Stimulated activated CD4-positive, alpha-beta T cell treated with anti-CD3 and anti-CD28 coated beads, Interleukin-1b, Interleukin-23, amount 100 ng/mL, for 24 hours (primary cell): ENCODE measurements at regions not wholly inside any gene's neighbourhood (a gene's known extent, or its start where the extent isn't known, plus 50 kb on each side); places are given as distances from the start of the nearest gene placed in this dataset.
"Not testable (repeated sequence)": the region's sequence is repeated elsewhere in the genome, so short reads cannot be mapped to it uniquely, and the experiment has no call there.

ENCODE experiments used
- DNase-seq, 4 experiments: peaks; one replicate each; pipeline ENCODE4 v3.0.0-alpha.2; 2020; ENCODE audit warnings: low read depth in 4 of 4, low spot score in 1 of 4

GRCh38 chr1:234907208-234907939 lies 221.3 kb downstream of the TOMM20 start:
- no peak for DNase-seq

DNA sequence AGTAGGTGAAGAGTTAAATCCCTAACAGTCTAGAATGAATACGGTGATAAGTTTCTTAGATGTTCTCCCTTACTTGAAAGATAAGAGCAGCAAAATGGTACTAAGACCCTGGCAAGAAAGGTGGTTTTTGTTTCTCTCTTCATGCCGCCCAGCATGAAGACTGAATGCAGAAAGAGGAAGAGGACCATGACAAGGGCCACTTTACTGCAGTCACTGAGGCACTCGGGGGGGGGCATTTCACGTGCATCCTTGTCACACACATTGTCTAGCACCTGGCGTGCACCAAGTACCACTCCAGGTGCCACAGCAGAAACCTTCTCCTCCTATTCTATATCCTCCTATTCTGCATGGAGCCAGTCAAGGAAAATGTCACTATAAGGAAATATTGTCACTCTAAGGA lies 222.0 kb downstream of the TOMM20 start:
- no peak for DNase-seq

- no peak for DNase-seq
Observed at GRCh38 chr1:234902774-234903547, 225.7 kb downstream of the TOMM20 start.

DNA sequence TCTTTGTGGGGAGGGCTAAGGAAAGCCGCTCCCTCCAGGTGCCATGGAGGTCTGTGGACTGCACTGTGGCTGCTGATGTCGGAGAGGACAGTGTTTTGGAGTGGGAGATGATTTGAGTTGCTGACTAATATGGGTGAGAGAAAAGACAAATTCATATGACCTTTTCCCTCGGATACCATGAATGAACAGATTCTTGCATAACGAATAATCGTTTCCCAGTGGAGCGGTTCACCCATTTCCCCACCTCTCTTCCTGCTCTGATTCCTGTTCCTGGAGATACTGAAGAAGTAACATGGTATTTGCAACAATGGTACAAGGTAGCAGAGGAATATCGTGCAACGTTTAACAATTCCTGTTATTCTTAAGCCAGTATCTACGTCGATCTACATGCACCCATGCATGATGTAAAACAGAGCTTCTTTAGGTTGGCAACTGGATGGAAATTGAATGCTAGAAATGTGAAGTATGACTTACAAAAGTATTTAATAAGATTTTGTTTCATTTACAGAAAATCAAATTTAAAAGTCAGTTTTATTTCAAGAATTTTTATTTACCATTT lies 227.1 kb downstream of the TOMM20 start:
- DNase-seq: no peak

GRCh38 chr1:234900595-234900994 lies 228.0 kb downstream of the TOMM20 start:
- no peak for DNase-seq

GRCh38 chr1:234899730-234900072 lies 228.9 kb downstream of the TOMM20 start:
- DNase-seq: no peak

DNA sequence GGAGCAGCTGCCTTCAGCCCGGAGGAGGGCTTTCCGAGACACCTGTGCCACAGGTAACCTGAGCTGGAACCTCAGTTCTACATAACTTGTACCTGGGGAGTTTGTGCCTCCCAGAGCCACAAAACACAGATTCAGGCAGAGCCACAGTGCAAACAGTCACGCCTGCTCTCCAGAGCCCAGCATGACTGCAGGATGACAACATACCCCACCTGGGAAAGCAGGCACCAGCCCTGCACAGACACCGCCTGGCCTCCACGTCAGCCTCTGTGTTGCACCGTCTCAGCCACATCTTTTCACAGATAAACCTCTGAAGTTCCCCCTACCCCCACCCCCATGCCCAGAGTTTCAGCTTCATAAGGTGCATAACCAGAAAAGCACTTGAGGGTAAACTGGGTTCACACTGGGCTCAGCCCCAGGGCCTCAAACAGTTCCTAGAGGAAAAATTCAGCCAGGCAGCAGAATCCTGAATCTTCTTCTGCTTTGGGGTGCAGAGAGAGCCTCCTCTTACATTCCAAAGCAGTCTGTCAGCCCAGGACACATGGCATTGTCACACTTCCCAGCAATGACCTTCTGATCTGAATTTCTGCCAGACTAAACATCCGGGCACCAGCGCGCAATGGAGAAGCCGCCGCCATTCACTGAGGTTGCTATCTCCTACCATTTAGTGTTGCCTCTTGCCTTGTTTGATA lies 229.5 kb downstream of the TOMM20 start:
- DNase-seq: no peak

DNA sequence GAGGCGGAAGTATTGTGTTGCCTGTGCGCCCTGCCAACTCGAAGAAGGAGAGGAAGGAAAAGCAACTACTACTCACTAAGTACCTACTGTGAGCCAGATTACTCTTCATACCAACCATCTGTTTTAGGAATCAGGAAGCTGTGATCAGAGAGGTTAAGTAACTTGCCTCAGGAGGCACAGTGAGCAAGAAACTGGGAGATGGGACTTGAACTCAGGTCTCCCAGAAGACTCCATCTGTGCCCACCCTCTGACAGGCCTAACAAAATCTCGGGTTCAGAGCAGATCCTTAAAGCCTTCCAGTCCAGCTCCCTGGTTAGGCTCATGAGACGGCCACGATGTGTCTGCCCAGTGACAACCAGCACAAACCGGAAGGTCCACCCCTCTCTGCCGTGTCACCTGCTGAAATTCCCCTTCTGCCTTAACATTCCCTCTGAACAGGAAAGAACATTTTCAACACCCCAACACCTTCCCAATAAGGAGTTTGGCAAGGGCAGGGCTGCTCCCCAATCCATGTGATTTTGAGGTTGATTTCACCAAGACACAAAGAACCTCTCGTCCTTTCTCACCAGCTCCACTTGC lies 230.1 kb downstream of the TOMM20 start:
- no peak for DNase-seq

DNA sequence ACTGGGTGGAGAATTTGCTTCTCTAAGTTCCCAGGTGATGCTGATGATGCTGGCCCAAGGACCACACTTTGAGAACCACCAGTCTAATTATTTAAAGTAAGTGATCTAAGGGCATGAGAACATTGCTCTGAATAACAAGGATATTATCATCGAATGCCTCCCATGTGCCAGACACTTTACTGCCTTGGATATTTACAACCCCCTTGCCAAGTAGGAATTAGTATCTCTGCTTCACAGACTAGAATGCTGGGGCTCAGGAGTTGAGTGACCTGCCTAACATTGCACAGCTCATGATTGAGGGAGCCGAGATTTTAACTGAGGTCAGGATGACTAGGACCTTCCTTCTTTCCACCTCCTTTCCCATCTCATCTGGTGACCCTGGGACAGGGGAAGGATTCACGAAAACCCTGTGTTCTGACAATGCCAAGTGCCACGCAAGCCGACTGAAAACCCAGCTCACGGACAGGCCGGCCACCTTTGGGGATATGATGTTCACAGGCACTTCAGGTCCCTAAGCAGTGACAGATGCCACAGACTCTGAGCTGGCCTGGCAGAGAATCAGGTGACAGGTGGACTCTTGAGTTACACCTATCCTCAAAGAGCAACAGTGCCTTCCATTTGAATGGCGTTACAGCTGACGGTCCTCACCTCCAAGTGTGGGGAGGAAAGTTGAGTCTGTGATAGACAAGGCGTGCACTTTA lies 230.7 kb downstream of the TOMM20 start:
- DNase-seq: no peak

DNA sequence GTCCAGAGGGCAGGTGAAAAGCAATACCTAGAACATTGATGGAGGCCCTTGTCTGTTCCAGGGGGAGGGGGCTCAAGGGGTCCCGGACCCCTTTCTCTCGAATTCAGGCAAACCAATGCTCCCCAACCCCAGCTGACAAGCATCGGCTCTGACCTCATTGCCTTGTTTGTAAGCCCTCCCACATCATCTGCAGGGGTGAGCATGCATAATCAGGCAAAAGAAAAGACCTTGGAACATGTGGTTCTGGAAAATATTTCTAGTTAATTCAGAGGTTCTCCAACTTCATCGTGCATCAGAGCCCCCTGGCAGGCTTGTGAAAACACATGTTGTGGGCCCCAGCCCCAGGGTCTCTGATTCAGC lies 231.3 kb downstream of the TOMM20 start:
- no peak for DNase-seq

DNA sequence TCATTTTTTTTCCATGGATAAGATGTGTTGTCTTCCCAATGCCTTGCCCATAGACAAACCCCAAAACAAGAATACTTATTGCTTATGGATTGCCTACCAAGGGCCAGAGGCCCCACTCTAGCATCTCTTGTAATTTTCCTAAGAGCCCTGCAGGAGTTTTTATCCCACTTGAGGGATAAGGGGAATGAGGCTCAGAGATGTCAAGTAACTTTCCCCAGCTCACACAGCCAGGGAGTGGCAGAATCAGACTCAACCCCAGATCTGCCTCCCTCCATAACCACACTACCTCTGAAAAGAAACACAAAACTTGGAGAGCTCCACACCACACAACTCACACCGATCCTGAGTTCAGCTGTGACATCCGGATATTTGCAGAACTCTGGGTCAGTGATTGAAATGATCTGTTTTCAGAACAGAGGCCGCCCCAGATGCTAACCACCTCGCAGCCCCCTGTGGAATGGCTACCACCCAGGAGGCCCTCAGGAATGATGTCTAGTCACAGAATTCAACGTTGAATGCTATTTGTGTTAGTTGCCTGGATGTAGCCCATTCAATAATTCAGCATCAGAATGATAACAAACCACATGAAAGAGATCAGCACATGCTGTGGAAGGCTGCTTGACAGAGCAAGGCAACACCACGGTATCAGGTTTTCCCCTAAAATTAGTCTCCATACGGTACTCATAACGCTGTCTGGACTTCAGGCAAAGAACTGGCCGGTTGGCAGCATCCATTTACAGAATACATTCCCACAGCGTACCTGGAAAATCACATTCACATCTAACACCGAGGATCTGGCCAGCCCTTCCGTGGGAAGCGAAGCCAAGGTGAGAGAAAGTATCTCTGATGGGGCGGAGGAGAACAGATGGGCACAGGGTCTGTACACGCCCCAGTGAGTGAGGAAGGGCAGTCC lies 231.9 kb downstream of the TOMM20 start:
- DNase-seq: no peak

- DNase-seq: peak; percentile 3 to 40 (median 13)
Observed at GRCh38 chr1:234893725-234894630, 234.7 kb downstream of the TOMM20 start.

DNA sequence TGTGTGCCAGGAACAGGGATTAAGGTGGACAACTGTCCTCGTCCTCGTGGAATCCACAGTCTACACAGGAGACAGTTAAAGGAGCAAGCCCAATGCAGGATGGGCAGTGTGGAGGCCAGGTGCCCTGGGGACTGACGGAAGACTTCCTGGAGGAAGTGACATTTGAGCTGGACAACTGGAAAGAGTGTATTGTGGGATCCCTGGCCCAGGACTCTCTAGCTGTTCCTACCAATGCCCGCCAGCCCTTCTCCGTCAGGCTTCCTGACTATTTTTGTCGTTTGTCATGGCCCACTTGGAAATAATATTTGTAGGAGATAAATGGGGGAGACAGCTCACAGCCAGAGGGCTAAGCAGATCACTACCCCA lies 235.3 kb downstream of the TOMM20 start:
- DNase-seq: no peak

DNA sequence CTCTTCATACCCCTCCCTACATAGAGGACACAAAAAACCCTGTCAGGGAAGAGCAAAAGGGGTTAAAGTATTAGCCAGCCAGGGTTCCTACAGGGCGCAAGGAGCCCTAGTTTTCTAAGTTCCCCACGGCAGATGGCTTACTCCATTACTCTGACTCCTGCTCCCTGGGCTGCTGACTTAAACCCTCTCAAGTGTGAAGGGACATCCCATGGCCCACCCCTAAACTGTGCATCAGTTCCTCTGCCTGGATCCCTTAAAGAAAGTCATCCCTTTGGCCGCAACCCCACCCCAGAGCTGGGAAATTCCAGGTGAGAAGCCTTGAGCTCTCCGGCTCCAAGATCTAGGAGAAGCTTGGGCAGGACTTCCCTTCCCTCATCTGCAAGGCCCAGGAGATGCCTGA lies 236.0 kb downstream of the TOMM20 start:
- no peak for DNase-seq

GRCh38 chr1:234891427-234891826 lies 237.2 kb downstream of the TOMM20 start:
- no peak for DNase-seq

- DNase-seq: no peak
Observed at GRCh38 chr1:234889643-234890042, 239.0 kb downstream of the TOMM20 start.

GRCh38 chr1:234888247-234888646 lies 240.4 kb downstream of the TOMM20 start:
- not testable (repeated sequence) for DNase-seq

GRCh38 chr1:234887016-234887900 lies 241.4 kb downstream of the TOMM20 start:
- no peak for DNase-seq
